ENCODE measurements at regions not wholly inside any gene's neighbourhood (a gene's known extent, or its start where the extent isn't known, plus 50 kb on each side); places are given as distances from the start of the nearest gene placed in this dataset.

DNA sequence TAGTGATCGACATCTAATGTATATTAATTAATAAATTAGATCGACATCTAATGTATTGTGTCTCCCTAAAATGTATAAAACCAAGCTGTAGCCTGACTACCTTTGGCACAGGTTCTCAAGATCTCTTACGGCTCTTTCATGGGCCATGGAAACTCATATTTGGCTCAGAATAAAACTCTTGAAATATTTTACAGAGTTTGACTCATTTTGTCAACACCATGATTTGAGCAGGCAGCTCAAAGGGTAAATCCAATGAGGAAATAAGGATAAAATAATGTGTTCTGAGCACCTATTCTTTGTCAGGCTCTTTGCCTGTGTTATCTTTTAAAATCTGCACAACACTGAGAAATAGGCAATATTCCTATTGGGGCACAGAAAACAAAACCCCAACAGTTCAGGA lies 223.4 kb upstream of the DUSP10 start:
- BruUV-seq (replicated peaks) = no TSS peak
- peaks cover 3% of the 10 kb centered on the region; the same call in 1 of the 2 replicates for H3K36me3 ChIP-seq (ENCODE audit: low read depth)
- H3F3A ChIP-seq (ENCODE audit: insufficient read depth, low read depth) = peaks cover 43% of the 10 kb centered on the region
- ChIA-PET POLR2A (ENCODE audit: unreplicated experiment) (no interaction called here), CTCF (no interaction called here)
- peak overlapping the region; percentile 96 for H3K27ac ChIP-seq
- H2AFZ ChIP-seq = no peak overlapping the region
- peak overlapping the region; percentile 78 for H3K4me2 ChIP-seq
- intact Hi-C loops (cut with micrococcal nuclease; ENCODE audit: unreplicated experiment) = loop anchor here (5.0 kb wide), 1 partner anchor 492 kb away; no protein-coding TSS in a partner anchor
- H3K4me1 ChIP-seq (replicated peaks; ENCODE audit: insufficient read depth) = peaks cover 62% of the 10 kb centered on the region
- no peak for TF ChIP-seq EZH2 (IDR thresholded peaks at IDR 0.05; ENCODE audit: low read depth)
- TF ChIP-seq, protein P1, sequence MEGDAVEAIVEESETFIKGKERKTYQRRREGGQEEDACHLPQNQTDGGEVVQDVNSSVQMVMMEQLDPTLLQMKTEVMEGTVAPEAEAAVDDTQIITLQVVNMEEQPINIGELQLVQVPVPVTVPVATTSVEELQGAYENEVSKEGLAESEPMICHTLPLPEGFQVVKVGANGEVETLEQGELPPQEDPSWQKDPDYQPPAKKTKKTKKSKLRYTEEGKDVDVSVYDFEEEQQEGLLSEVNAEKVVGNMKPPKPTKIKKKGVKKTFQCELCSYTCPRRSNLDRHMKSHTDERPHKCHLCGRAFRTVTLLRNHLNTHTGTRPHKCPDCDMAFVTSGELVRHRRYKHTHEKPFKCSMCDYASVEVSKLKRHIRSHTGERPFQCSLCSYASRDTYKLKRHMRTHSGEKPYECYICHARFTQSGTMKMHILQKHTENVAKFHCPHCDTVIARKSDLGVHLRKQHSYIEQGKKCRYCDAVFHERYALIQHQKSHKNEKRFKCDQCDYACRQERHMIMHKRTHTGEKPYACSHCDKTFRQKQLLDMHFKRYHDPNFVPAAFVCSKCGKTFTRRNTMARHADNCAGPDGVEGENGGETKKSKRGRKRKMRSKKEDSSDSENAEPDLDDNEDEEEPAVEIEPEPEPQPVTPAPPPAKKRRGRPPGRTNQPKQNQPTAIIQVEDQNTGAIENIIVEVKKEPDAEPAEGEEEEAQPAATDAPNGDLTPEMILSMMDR (conservative IDR thresholded peaks at IDR 0.05) = no peak
- H4K20me1 ChIP-seq (ENCODE audit: insufficient read depth) = no peaks in the 10 kb centered on the region
- H3K79me2 ChIP-seq (ENCODE audit: low read depth) = peaks cover 66% of the 10 kb centered on the region
- H3K9me2 ChIP-seq (ENCODE audit: insufficient read depth) = no peaks in the 10 kb centered on the region
- H3K9me3 ChIP-seq (ENCODE audit: insufficient read depth, low read depth) = no peaks in the 10 kb centered on the region
- no peaks in the 10 kb centered on the region for H3K27me3 ChIP-seq (ENCODE audit: insufficient read depth, low read depth)
- peak in 1 of 2 experiments; percentile 94 for DNase-seq
- peak overlapping the region; percentile 84; the same call in 1 of the 2 replicates for H3K4me3 ChIP-seq

DNA sequence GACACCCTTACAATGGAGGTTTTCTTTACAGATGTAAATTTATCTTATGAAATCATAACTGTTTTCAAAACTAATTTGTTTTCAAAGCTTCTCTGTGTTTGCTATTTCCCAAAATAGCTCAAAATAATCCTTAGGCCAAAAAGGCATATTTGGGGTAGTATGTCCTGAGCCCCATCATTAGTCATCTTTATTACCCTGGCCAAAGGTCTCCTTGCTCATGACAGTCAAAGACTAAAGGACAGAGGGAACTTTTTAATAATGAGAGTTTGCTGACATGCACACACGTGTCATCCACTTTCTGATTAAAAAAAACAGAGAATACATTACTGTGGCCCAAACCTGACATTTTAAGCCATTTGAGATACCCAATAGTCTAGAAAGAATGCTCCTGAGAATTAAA lies 221.9 kb upstream of the DUSP10 start:
- BruUV-seq (replicated peaks) = no TSS peak
- ChIA-PET POLR2A (ENCODE audit: unreplicated experiment) (no interaction called here), CTCF (interaction anchor here (0.6 kb wide), 1 partner anchor 500 kb away, joined by 3 read pairs; no protein-coding TSS in a partner anchor)
- Histone ChIP-seq H3K27ac (peak overlapping the region; percentile 20; the same call in 1 of the 2 replicates), H3F3A (ENCODE audit: insufficient read depth, low read depth) (peaks cover 42% of the 10 kb centered on the region), H3K9me3 (ENCODE audit: insufficient read depth, low read depth) (no peaks in the 10 kb centered on the region), H3K4me1 (replicated peaks; ENCODE audit: insufficient read depth) (peaks cover 69% of the 10 kb centered on the region), H3K36me3 (ENCODE audit: low read depth) (no peaks in the 10 kb centered on the region), H2AFZ (no peak overlapping the region), H4K20me1 (ENCODE audit: insufficient read depth) (no peaks in the 10 kb centered on the region), H3K79me2 (ENCODE audit: low read depth) (peaks cover 51% of the 10 kb centered on the region), H3K27me3 (ENCODE audit: insufficient read depth, low read depth) (no peaks in the 10 kb centered on the region), H3K4me3 (no peak overlapping the region), H3K4me2 (peak overlapping the region; percentile 39; the same call in 1 of the 2 replicates), H3K9me2 (ENCODE audit: insufficient read depth) (no peaks in the 10 kb centered on the region)
- intact Hi-C loops (cut with micrococcal nuclease; ENCODE audit: unreplicated experiment) = no loop called here
- DNase-seq = peak in 1 of 2 experiments; percentile 34
- TF ChIP-seq EZH2 (IDR thresholded peaks at IDR 0.05; ENCODE audit: low read depth) = no peak
- TF ChIP-seq, protein P1 (conservative IDR thresholded peaks at IDR 0.05) = no peak

DNA sequence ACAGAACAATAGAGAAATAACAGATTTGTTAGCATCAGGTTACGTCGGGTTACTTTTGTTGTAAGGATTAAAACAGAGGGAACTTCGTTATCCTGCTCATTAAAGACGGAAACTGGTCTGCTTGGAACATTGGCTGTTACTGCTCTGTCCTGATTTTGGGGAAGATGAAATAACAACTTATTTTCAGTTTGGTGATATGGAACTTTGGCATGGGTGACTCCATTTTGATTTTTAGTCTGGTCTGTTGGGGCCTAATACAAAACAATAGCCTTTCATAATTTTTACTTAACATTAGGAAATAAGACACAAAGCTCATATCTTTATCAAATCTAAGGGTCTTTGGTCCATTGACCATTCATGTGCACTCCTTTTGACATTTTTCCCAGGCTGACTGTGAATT lies 220.5 kb upstream of the DUSP10 start:
- Histone ChIP-seq H3K27ac (peak overlapping the region; percentile 89), H3K79me2 (ENCODE audit: low read depth) (peaks cover 40% of the 10 kb centered on the region), H3F3A (ENCODE audit: insufficient read depth, low read depth) (peaks cover 52% of the 10 kb centered on the region), H3K9me2 (ENCODE audit: insufficient read depth) (no peaks in the 10 kb centered on the region), H4K20me1 (ENCODE audit: insufficient read depth) (no peaks in the 10 kb centered on the region), H3K4me2 (peak overlapping the region; percentile 62), H3K4me3 (peak overlapping the region; percentile 22; the same call in 1 of the 2 replicates), H3K9me3 (ENCODE audit: insufficient read depth, low read depth) (no peaks in the 10 kb centered on the region), H3K27me3 (ENCODE audit: insufficient read depth, low read depth) (no peaks in the 10 kb centered on the region), H2AFZ (no peak overlapping the region), H3K36me3 (ENCODE audit: low read depth) (no peaks in the 10 kb centered on the region), H3K4me1 (replicated peaks; ENCODE audit: insufficient read depth) (peaks cover 80% of the 10 kb centered on the region)
- intact Hi-C loops (cut with micrococcal nuclease; ENCODE audit: unreplicated experiment) = no loop called here
- ChIA-PET CTCF (interaction anchor here (0.6 to 1.2 kb wide), 3 partner anchors 29 to 493 kb away, joined by 3 to 4 read pairs (median 3); no protein-coding TSS in a partner anchor), POLR2A (ENCODE audit: unreplicated experiment) (interaction anchor here (0.9 to 1.3 kb wide), 2 partner anchors 75 to 220 kb away, joined by 4 to 6 read pairs; partner anchors contain the start of gene DUSP10)
- DNase-seq = no peak
- BruUV-seq (replicated peaks) = no TSS peak
- TF ChIP-seq, protein P1 (conservative IDR thresholded peaks at IDR 0.05) = no peak
- TF ChIP-seq EZH2 (IDR thresholded peaks at IDR 0.05; ENCODE audit: low read depth) = no peak

Measured in PC-9 (cell line).